HT-29 (cell line): ENCODE measurements at regions not wholly inside any gene's neighbourhood (a gene's known extent, or its start where the extent isn't known, plus 50 kb on each side); places are given as distances from the start of the nearest gene placed in this dataset.
"Not testable (repeated sequence)": the region's sequence is repeated elsewhere in the genome, so short reads cannot be mapped to it uniquely, and the experiment has no call there.

Source experiments
- DNase-seq: peaks from one replicate; pipeline ENCODE4 v3.0.0-alpha.2; 2015; ENCODE audit warnings: low spot score

- peak; percentile 5 for DNase-seq
These were observed 56.7 kb upstream of the LRFN5 start for GRCh38 chr14:41549821-41550607.

DNA sequence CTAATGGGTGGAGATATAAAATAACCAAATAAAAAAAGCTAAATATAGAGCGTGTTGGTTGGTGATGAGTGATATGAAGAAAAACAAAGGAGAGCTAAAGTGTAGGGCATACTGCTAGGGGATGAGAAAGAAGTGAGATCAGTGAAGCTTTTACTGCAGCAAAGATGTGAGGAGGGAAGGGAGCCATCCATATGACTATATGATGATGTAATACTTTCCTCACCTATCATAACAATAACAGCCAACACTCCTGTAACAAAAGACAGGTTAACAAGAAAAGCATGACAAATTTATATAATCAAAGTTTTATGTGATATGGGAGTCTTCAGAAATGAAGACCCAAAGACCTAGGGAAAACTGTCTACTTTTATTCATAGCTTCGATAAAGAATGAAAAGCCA, 57.4 kb upstream of the LRFN5 start:
- DNase-seq, result no peak

DNA sequence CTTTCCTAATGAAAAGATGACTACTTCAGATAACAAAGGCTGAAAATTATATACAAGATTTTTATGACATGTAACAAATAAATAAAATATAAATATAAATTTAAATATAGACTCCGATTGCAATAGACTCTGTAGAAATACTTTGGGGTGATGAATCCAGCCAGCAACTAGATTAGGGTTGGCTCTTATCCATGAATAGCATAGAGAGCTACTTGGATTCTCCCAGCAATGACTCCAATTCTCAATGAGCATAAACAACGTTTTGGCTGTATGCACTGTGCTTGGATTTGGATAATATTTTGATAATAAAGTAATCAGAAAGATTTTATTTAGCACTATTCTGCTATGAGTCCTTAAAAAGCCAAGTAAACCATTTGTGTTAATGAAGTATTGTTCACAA, 58.0 kb upstream of the LRFN5 start:
- DNase-seq, result no peak

DNA sequence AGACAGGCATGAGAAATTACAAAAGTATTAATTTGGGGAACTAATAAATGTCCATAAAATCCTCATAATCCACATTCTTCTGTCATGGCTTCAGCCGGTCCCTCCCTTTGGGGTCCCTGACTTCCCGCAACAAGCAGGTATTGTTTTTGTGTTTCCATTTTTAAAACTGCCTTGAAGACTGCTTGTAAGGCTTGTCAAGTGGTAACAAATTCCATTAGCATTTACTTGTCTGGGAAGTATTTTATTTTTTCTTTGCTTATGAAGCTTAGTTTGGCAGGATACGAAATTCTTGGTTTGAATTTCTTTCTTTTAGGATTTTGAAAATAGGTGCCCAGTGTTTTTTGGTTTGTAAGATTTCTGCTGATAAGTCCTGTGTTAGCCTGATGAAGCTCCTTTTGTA, 65.3 kb upstream of the LRFN5 start:
- DNase-seq, result no peak

GRCh38 chr14:41532255-41532654, 74.4 kb upstream of the LRFN5 start:
- DNase-seq, result no peak

DNA sequence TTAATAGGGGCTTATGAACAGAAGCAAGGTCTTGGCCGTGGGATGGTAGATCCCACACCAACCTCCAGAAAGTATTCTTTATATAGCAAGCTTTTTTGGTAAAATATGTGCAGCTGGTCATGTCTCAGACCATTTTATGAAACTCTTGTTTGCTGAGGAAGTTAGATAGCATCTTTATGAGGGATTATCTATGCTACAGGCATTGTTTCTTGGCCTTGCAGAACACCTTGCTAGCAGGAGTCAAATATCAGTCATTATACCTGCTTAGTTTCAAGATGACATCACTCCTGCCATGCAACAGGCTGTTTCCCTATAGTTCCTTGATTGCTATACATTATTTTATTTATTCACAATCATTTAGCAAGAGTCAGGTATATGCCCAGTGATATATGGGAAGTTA, 84.8 kb upstream of the LRFN5 start:
- peak; percentile 31 for DNase-seq

DNA sequence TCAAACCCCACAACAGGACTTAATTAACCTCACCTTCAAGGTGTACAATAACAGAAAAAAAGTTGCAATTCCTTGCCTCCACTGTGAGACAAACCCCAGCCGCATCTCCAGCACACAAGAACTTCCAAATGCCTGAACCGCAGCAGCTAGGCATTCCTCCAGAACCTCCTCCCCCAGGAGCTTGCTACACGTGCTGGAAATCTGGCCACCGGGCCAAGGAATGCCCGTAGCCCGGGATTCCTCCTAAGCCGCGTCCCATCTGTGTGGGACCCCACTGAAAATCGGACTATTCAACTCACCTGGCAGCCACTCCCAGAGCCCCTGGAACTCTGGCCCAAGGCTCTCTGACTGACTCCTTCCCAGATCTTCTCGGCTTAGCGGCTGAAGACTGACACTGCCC, 88.6 kb upstream of the LRFN5 start:
- DNase-seq, result not testable (repeated sequence)

DNA sequence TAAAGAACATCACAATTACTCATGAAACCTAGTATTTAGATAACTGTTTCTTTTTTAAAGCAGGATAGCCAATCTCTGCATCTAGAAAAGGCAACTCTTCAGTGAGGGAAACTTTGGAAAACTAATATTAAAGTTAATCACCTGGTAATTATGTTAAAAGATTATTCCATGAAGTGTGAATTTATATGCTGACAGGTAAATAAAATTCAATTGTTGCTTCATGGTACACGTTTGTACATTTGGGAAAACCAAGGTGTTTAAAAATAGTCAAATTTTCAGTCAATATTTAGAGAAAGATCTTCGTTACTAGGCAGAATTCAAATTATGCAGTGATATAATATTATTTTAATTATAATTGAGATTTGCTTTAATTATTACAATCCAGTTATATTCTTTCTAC, 100.1 kb upstream of the LRFN5 start:
- no peak for DNase-seq

DNA sequence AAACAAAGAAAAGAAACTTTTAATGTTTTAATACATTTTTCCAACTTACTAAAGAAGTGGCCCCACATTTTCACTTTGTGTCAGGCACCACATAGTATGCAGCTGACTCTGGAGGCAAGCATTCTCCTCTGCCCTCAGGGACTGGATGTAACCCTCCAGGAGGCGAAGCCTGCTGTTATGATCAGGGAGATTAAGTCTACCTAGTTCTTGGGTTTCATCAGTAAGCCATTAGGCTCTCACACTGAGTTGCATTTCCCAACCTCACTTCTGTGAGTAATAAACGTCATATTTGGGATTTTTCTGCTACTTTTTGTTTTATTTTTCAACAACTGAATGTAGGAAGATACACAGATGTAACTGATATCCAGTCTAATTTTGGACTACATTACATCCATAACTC, 101.2 kb upstream of the LRFN5 start:
- no peak for DNase-seq

GRCh38 chr14:41498959-41499358, 107.7 kb upstream of the LRFN5 start:
- DNase-seq, result no peak

GRCh38 chr14:41490323-41490722, 116.4 kb upstream of the LRFN5 start:
- no peak for DNase-seq

DNA sequence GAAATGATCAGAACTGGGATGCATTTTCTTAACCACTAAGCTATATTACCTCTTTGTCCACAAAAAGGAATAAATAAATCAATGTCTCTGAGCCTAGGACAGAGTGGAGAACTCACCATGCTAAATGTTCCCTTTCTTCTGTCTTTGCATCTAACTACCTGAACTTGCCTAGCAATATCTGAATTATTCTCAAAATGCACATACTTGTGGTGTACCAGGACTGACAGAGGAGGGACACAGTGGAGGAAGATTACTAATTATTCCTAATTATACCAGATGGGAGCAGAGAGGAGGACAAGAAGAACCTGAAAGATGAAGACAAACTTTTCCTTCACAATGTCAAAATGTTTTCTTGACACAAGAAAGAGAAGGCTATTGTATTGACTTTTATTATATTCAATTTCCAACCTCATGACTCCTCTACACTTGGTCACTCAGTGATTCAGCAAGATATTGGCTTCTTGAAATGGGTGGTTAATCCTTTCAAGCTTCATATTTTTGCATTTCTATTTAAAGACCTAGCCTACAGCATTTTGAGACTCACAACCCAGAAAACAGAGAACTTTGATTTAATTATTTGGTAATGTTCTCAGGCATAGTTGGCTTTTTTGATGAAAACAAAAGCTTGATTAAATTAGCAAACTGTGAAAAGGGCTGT, 117.2 kb upstream of the LRFN5 start:
- DNase-seq, result no peak

GRCh38 chr14:41488401-41488800, 118.3 kb upstream of the LRFN5 start:
- DNase-seq, result no peak

DNA sequence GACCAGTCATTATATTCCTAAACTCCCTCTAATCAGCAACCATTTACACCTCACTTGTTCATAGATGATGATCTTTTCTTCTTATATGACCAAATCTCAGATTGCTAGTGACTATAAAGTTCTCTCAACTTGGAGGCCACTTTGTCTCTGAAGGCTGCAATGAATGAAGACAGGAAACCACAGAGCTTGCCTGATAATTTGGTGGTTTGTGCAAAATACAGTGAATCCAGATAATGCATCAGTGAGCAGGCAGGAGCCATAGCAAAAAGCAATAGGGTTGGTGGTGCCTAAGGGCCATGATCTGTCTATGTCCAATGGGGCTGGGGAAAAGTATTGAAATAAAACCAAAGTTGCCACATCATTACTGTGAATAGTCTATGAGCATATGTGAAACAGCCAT, 123.8 kb upstream of the LRFN5 start:
- no peak for DNase-seq

GRCh38 chr14:41476526-41476925, 130.2 kb upstream of the LRFN5 start:
- no peak for DNase-seq

DNA sequence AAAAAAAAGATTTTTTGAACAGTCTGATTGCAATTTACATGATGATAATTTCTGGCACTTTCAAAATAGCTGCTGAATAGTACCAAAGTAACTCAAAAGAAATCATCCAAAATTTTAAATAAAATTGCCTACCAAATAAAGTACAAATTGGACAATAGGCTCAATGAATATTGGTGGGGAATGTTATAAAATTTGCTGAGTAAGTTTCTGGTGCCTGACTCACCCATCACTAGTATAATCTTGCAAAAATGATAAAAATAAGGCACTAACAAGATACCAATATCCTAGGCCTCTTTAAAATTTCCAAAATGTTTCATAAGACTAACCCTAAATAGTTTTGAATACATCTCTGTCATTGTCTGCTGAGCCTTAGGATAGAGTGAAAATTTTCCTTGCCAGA, 145.3 kb upstream of the LRFN5 start:
- no peak for DNase-seq

- DNase-seq, result peak; percentile 6
These were observed 149.3 kb upstream of the LRFN5 start for GRCh38 chr14:41457393-41457792.

DNA sequence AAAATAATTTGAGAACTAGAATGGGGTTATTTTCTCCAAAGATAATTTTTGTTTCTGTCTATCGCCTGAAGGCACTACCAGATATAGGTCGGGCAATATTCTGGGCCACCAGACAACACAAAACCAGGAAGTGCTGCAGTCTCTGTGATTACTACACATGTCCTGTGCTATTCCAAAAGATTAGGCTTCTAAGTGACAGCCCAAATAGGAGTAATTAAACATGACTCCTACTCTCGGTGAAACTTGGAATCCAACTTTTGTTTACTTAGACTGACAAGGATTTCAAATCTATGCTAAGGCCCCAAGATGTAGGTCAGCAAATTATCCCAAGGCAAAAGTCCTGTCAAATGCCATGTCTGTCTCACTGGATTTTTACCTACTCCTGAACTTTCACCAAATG, 157.6 kb upstream of the LRFN5 start:
- DNase-seq, result no peak

DNA sequence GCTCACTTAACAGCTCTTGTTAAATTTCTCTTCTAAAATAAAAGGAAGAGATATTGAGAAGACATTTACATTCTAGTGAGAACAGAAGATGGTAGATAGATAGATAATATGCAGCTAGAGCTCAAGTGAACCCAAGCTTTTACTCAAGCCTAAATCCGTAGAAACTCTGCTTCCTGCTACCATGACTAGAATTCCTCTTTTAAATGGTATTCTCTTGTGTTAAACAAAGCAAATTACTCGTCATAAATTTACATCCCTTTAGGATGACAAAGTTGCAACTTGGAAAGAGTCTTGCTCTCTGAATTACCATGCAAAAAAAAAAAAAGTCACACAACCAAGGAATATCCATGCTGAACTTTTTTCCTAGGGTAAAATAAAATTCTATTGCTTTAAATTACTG, 160.7 kb upstream of the LRFN5 start:
- no peak for DNase-seq

GRCh38 chr14:41423503-41423902, 183.2 kb upstream of the LRFN5 start:
- DNase-seq, result no peak

- DNase-seq, result not testable (repeated sequence)
These were observed 185.4 kb upstream of the LRFN5 start for GRCh38 chr14:41421308-41421707.

DNA sequence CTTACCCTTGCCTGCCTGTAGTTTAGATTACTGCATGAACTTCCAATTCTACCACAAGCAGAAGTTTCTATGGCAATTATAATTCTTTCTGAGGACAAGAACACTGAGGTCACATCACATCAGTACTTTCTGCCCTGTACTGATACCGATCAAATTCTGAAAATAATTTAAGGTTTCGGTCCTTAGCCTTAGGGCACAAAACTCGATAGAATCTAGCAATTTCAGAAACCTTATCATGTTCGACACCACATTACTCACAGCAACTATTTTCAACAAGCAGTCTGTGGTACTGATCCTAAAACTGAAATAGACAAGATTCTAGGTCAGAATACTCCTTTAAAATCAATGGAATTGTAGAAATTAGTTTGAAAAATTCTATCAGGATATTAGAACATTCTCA, 187.0 kb upstream of the LRFN5 start:
- no peak for DNase-seq

DNA sequence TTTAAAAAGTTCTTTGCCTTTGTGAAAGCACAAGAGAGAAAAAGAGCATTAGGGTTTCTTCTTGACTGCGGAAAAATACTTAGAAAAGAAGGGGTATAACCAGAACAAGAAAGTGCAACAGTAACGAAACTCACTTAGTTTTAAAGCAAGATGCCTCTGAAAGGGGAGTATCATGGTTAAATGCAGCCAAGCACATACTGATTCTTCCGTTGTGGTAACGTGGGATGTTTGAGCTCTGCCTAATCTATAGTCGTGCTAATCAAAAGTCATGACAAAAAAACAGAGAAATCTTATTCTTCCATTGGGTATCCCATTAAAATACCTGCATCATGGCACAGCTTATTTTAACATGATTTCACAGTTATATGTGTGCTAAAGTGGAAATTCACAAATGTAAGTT, 187.8 kb upstream of the LRFN5 start:
- DNase-seq, result no peak

DNA sequence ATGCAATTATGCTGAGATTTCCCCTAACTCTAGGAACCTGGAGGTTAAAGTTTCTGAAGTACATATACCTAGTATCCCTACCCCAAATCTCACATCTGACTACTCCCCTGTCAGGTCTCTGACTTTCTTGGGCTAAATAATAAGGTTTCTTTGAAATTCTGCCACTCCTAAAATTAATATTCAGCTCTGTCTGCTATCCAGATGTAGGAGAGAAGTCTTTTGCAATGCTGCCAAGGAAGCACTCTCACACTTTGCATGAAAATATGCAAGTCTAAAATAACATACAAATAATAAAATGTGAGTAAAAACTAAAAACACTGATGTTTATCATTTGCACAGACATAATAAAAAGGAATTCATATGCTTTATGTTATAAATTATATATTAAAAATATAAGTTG, 196.9 kb upstream of the LRFN5 start:
- no peak for DNase-seq
